GM19455 (cell line): ENCODE measurements at regions not wholly inside any gene's neighbourhood (a gene's known extent, or its start where the extent isn't known, plus 50 kb on each side); places are given as distances from the start of the nearest gene placed in this dataset.
"Not testable (repeated sequence)": the region's sequence is repeated elsewhere in the genome, so short reads cannot be mapped to it uniquely, and the experiment has no call there.

Source experiments
- ATAC-seq: cut with Tn5 transposase; IDR thresholded peaks from one replicate; pipeline ENCODE4 v1.9.1; 2021; ENCODE audit not compliant: unreplicated experiment

DNA sequence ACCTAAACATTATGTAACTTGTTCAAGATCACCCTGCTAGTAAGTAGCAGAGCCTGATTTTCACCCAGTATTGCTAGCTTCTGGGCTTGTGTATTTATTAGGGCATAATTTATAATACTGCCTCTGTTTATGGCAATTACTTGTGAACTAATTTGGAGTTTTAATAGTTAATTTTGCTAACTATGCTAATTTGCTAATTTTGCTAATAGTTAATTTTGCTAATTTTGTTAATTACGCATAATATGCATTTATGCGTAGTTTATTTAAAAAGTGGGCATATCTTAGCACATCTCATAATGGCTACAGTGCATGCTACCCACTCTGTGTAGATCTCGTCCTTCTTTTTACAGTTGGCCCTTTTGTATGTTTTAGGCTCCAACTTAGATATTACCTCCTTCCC is 898.1 kb upstream of the EPHA5 start:
- ATAC-seq = no peak

DNA sequence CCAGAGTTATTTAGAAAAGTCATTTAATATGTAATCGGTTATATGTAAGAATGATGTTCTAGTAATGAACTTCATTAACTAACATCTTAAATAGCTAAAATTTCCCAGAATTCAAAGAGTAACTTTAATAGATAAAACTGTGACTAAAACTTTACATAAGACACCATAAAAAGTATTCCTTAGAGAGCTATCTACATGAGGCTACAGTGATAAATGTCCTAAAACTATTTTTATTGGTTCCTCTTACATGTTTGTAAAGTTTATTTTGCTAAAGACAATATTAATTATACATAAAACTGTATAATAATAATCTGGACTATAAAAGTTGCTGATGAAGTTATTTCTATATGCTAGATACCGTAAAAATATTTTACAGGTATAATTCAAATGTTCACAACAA is 897.7 kb upstream of the EPHA5 start:
- ATAC-seq = no peak

DNA sequence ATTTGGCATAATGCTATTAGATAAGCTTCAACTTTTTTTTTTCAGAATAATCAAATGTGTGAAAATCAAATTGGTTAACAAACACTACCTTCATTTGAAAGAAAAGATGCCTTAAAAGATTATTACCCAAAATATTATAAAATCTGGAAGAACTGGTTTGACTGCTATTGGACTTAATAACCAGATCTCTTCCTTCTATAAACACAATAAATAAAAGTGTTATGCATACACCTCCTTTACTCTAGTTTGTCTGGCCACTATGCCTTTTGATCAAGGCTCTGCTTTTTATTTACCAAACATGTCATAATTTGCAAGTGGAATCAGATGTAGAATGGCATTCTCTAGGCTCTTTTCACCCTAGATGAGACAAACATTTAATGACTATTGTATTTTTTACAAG is 897.3 kb upstream of the EPHA5 start:
- ATAC-seq = no peak

DNA sequence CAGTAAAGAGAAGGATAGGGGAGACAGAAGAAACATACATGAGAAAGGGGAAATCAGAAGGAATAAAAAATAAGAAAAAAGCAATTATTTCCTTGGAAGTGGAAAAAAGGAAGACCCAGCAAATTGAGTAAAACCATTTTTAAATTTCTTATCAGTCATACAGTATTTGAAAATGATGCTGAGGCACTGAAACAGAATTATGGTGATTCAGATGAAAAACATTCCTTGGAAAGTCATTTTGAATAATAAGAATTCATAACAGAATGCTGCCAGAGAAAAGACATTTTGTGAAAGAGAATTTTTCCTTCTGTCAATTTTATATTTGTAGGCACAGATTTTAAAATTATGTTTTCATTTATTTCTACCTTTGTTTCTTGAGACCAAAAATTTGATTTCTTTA is 895.5 kb upstream of the EPHA5 start:
- ATAC-seq = no peak

DNA sequence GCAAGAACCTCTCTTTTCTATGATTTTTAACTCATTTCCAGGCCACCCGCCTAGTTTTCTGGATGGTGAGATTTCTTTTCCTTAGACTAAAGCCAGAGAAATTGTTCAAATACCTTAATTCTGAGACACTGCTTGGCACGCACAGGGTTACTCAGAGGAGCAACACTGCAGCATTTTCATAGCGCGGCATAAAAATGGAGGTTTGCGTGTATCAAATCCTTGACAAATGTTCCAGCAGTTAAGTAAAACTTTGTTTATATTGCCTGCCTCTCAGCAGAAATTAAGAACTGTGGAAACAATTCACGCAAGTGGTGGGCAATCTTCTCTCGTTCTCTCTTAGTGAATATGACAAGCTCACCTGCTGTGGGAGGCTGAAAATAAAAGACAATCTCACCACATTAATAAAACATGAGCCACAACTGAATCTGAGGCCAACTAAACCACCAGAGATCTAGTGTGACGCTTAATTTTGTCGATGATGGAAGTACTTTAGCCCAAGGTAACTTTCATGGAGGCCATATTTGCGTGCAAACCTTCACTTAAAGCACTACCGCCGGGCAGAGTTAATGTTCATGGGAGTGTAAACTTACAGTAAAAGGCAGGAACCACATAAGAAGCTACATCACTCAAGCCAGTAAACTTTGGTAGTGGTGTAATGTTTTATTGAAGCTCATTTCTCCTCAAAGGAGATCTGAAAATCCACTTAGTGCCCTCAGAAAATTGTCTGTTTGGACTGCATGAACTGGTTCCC is 894.8 kb upstream of the EPHA5 start:
- no peak for ATAC-seq

DNA sequence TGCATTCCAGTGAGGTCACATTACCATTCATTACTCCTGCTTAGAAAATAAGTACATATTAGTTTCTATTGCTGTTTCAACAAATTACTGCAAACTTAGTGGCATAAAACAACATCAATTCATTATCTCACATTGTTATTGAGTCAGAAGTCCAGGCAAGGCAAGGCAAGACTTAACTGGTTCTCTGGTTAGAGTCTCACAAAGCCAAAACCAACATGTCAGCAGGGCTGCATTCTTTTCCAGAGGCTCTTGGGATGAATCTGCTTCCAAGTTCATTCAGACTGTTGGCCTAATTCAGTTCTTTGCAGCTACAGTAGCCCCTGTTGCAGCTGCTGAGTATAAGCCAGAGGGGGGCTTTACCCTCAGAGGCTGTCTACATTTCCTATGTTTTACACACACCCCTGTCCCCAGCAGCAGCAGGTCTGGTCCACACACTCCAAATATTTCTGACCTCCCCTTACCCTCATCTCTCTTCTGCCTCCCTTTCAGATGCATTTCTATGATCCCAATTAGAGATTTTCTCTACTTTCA is 892.1 kb upstream of the EPHA5 start:
- no peak for ATAC-seq

DNA sequence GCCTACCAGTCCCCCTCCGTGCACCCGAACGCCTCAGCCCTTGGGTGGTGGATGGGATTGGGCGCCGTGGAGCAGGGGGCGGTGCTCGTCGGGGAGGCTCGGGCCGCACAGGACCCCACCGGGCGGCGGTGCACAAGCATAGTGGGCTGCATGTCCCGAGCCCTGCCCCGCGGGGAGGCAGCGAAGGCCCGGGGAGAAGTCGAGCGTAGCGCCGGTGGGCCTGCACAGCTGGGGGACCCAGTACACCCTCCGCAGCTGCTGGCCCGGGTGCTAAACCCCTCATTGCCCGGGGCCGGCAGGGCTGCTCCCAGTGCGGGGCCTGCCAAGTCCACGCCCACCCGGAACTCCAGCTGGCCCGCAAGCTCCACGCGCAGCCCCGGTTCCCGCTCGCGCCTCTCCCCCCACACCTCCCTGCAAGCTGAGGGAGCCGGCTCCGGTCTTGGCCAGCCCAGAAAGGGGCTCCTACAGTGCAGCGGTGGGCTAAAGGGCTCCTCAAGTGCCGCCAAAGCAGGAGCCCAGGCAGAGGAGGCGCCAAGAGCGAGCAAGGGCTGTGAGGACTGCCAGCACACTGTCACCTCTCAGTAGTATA is 891.3 kb upstream of the EPHA5 start:
- not testable (repeated sequence) for ATAC-seq

DNA sequence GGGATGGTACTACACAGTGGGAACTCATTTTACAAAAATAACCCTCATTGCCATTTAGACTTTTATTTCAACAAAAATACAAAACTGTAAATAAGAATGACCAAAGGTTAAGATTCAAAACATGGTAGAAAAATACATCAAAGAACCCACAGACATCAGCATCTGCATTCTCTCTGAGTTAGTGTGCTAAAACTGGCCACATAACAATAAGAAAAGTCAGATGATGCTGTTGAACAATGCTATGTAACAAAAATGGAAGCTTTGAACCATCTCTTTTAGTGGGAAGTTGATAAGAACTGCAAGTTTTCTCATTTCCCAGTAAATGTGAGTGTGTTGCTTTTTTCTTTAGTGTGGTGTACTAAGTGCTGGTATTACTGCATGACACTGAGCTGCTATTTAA is 888.4 kb upstream of the EPHA5 start:
- ATAC-seq = no peak

DNA sequence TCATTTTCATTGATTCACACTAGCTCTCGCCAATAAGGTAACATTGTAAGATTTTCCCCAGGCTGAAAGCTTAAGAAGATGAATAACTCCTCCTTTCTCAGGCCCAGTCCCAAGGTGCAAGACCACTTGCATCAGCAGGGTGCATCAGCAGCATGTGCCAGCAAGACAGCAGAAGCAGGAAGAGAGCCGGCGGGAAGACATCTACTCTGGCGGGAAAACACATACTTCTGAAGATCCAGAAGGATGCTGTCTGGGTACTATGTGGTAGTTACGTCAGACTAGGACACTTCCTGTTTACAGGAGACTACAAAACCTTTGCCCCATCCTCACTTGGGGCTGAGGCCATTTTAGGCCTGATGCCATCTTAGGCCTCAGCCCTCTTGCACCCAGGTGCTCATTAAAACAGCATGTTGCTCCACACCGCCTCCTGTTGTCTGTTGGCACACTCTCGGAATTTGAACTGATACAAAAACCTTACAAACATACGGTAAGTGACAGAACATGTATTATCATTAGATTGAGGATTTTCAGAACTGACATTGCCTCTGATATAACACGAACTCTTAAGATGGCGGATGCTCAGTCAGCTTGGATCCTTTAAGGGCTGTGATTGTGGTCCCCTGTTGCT is 886.5 kb upstream of the EPHA5 start:
- ATAC-seq = no peak

DNA sequence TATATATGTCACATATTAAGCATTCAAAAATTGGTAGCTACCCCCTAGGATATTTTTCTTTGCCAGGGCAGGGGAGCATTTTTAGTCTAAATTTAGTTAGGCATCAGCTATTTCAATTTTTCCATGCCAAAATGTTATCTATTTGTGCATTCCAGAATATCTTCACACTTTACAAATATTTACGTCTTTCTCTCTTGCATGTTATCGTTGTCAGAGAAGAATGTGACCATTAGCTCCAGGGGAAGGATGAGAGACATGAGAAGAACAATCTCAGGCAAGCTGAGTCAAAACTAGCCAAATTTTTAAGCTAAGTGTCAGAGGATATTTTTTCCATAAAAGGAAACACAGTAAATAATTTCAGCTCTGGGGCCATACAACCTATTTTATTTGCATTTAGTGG is 885.0 kb upstream of the EPHA5 start:
- ATAC-seq = no peak

DNA sequence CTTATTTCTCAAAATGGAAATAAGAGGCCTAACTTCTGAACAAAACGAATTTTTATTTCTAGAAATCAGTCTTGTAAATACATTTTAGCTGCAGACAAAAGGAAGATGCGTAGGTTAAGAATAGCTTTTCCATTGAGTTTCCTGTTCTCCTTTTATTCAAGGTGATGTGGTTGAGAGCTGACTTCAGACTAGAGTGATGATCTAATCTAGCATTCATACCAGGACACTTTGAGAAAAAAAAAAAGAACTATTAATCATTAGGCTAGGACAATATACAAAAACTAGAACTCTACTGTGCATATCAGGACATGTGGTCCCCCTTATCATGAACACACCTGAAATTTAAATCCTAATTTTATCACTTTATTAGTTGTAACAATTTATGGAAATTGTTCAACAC is 884.5 kb upstream of the EPHA5 start:
- ATAC-seq = no peak

DNA sequence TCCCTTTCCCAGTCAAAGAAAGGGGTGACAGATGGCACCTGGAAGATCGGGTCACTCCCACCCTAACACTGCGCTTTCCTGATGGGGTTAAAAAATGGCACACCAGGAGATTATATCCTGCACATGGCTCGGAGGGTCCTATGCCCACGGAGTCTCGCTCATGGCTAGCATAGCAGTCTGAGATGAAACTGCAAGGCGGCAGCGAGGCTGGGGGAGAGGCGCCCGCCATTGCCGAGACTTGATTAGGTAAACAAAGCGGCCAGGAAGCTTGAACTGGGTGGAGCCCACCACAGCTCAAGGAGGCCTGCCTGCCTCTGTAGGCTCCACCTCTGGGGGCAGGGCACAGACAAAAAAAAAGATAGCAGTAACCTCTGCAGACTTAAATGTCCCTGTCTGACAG is 875.0 kb upstream of the EPHA5 start:
- not testable (repeated sequence) for ATAC-seq

DNA sequence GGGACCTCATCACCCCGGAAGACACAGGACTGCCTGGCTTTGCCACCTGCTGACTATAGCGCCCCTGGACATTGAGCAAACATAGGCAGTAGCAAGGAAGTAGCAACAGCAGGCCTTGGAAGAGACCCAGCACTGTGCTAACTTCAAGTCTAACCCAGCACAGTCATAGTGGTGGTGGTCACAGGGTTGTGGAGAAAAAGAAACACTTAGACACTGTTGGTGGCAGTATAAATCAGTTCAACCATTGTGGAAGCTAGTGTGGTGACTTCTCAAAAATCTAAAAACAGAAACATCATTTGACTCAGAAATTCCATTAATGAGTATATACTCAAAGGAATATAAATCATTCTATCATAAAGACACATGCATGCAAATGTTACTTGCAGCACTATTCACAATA is 874.0 kb upstream of the EPHA5 start:
- ATAC-seq = no peak

DNA sequence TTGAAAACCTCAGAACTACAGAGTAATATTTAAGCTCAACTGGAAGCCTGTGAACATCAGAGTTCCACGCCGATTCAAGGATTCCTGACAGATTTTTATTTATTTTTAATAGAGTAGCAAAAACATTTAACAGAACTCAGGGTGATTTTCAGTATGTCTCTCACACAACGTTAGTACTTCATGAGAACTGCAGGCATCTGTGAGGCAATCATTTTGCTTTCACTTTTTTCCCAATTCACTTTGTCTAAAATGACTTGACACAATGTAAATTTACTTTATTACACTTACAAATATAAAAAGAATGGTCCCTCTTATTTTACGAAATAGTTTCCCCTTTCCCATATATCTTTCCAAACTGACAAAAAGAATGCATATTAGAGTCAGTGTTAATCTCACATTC is 869.5 kb upstream of the EPHA5 start:
- ATAC-seq = no peak

DNA sequence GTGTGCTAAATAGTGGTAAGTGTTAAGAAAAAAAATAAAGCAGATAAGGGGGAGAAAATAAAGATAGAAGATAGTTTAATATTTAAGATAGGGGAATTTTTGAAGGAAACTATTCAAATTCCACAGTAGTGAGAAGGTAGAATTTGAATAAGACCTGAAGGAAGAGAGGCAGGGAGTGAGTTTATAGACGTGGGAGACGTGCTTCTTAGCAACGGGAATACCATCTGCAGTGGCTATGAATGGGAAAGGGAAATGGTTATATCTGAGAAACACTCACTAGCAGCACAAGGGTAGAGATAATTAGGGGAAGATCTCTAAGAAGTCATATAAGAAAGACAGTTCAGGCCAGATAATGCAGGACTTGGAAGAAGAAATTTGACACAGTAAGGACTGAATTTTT is 854.5 kb upstream of the EPHA5 start:
- ATAC-seq = no peak

DNA sequence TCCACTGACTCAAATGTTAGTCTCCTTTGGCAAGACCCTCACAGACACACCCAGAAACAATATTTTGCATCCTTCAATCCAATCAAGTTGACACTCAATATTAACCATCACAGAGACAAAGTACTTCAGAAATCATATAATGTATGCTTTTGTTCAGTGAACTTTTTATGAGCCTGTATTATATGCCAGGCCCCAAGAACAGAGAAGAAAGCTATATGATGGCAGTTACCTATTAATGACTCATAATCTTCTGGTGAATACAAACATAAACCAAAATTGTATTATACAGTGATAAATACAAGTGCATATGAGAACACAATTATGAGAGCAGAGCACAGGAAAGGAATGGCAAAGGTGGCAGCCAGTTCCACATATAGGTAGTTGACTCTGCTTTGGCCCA is 852.0 kb upstream of the EPHA5 start:
- ATAC-seq = no peak

DNA sequence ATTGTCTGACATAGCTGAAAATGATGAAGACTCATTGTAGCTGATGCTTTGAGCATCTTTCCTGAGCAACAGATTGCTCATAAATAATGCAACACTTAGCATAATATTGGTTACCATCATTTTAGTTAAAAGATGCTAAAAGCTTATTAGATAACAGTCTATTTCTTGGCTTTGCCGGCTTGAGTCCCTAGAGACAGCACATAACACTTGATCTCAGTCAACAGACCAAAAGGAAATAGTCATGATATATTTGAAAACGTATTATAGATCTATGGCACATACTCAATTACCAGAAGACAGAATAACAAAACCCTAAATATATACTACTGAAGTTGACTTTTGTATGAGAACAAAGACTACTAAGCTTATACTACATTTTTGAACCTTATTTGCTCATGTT is 846.7 kb upstream of the EPHA5 start:
- no peak for ATAC-seq

DNA sequence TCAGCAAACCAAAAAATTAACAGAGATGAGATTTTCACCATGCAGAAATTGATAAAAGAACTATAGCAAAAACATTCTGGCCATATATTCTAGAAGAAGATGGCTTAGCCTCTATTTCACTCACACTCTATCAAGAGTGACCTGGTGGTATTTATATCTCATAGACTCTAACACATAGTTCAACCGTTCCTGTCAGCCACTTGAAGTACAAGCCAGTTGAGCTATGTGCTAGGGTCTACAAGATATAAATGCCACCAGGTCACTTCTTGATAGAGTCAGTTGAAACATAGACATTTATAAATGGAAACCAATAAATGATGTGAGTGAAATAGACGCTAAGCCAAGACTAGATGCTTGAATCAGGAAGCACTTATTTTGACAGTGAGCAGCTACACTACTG is 836.7 kb upstream of the EPHA5 start:
- ATAC-seq = no peak

DNA sequence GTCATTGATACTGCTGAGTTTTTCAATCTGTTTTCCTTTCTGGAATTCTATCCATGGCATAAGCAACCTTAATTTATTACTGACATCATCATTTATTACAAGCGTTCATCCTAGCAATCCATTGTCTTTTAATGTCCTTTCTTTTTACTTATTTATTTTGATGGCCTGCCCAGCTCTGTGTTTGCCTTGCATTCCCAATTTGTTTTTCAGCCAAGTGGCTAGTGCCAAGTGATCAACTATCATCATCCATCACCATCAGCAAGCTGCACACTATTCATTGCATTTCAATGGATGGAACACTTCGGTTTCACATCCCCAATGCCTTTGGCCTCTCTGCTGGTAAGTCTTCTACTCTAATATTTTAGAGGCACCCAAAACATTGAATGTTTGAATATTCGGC is 831.7 kb upstream of the EPHA5 start:
- no peak for ATAC-seq

DNA sequence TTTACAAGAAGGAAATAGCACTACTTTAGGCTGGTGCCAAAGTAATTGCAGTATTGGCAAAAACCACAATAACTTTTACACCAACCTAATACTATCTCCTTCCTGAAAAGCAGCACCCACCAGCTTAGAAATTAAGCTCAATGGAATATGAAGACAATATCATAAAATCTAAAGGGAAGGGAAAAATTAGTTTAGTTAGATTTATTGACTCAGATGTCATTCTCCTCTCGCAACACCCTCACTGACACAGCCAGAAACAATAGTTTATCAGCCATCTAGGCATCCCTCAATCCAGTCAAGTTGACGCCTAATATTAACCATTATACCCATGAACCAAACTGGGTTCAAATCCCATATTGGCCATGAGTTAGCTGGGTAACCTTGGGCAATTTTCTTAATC is 820.4 kb upstream of the EPHA5 start:
- ATAC-seq = no peak

DNA sequence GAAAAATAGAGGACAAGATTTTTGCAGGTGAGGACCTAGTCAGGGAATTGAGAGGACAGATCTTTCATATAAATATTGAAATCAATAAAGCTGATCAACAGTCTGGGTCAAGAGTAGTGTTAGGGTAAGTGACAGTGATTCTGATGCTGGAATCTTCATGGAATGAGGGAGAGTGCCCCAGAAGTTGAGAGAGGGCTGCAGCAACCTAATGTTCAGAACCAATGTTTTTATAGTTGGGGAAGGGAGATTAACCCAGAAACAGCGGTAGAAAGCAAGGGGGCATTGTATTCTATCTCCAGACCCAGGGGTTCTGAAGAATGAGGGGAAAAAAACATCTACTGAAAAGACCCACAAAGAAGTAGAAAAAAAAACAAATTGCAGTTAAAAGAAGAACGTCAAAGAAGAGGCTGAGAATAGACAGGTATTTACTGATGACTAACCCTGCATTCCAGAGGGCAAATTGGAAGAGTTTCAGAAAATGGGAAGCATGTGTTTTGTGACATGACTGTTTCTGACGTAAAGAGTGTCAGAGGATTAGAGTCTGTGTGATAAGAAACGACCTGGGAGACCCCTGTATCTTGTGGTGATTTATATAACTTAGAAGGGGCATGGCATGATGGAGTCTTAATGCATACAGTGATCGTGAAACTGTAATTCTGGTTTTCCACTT is 819.6 kb upstream of the EPHA5 start:
- ATAC-seq = no peak

DNA sequence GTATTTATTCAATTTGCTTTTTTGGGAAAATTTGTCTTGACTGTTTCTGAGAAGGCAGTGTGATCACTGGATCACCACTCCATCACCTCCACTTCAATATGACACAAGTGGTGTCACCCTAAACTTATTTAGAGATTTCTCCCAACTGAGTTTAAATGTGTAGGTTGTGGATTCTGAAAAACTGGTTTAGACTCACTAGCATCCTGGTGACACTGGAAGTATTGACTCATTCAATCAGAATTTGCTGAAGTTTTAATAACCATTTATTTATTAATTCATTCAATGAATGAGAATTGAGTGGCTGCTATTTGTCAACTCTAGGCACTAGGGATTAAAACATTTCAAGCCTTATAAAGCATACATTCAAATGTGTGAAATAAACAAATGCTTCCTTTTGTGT is 819.1 kb upstream of the EPHA5 start:
- no peak for ATAC-seq
